HL-60 (cell line): ENCODE measurements at regions not wholly inside any gene's neighbourhood (a gene's known extent, or its start where the extent isn't known, plus 50 kb on each side); places are given as distances from the start of the nearest gene placed in this dataset.

Experiments used
- DNase-seq, 2 experiments: peaks; one replicate each; pipeline ENCODE4 v3.0.0-alpha.2; 2010 to 2020; ENCODE audit warnings: low read depth in 1 of 2, low spot score in 1 of 2
- H3K27ac ChIP-seq: fragments of 250-450 bp; sonication (Bioruptor Pico); replicated peaks from 2 replicates; pipeline ENCODE4 v1.5.1; 2020; ENCODE audit warnings: mild to moderate bottlenecking, moderate library complexity
- H3K27me3 ChIP-seq: fragments of 250-450 bp; sonication (Bioruptor Pico); 2 replicates; pipeline ENCODE4 v1.5.1; 2021; ENCODE audit warnings: mild to moderate bottlenecking, moderate library complexity; ENCODE audit not compliant: insufficient read depth, poor library complexity, severe bottlenecking
- H3K4me3 ChIP-seq: replicated peaks from 2 replicates; pipeline ENCODE4 v1.5.1; 2011; ENCODE audit warnings: mild to moderate bottlenecking, control low read depth, low read length; ENCODE audit not compliant: insufficient read depth
- GABPA ChIP-seq: IDR thresholded peaks from 2 replicates; pipeline ENCODE4 v1.6.1; 2012; ENCODE audit warnings: low read depth
- POLR2AphosphoS5 ChIP-seq: IDR thresholded peaks from 2 replicates; pipeline ENCODE4 v1.6.1; 2012; ENCODE audit warnings: low read depth
- SPI1 ChIP-seq: IDR thresholded peaks from 2 replicates; pipeline ENCODE4 v1.6.1; 2012; ENCODE audit warnings: low read depth, mild to moderate bottlenecking, borderline replicate concordance
- TF ChIP-seq, protein P1 (sequence below): IDR thresholded peaks from one replicate; pipeline ENCODE4 v1.5.1; 2011; ENCODE audit warnings: low read length, control low read depth, inconsistent platforms; ENCODE audit not compliant: insufficient read depth
- TF ChIP-seq, protein P2 (sequence below): IDR thresholded peaks from 2 replicates; pipeline ENCODE4 v1.6.1; 2012; ENCODE audit warnings: low read depth; ENCODE audit not compliant: insufficient replicate concordance

DNA sequence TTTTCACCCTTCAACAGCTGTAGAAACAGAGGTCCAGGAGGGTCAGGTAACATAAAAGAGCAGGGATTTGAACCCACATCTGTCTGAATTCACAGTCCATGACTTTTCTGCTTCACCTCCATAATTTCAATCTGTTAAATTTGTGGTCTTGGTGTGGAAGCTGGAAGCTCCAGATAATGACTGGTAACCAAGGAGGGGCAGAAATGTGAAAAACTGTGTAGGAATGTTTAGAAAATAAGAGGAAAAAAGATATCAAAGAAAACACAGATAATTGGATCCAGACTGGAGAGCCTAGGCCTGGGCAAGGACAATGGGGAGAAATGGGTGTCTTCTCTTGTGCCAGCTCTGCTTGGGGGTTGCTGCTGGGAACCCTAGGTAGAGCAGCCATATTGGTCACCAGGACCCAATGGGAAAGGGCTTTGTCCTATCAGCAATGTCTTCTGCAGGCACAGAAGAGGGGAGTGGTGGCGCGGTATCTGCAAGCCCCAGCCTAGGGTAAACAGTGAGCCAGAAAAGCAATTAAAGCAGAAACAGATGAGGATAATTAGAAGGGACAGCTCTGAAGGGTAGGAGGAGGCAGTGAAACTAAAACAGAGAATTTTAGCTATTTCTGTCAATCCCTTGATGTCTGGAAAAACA is 54.3 kb upstream of the CCDC91 start:
- TF ChIP-seq POLR2AphosphoS5: no peak
- TF ChIP-seq, protein P1, sequence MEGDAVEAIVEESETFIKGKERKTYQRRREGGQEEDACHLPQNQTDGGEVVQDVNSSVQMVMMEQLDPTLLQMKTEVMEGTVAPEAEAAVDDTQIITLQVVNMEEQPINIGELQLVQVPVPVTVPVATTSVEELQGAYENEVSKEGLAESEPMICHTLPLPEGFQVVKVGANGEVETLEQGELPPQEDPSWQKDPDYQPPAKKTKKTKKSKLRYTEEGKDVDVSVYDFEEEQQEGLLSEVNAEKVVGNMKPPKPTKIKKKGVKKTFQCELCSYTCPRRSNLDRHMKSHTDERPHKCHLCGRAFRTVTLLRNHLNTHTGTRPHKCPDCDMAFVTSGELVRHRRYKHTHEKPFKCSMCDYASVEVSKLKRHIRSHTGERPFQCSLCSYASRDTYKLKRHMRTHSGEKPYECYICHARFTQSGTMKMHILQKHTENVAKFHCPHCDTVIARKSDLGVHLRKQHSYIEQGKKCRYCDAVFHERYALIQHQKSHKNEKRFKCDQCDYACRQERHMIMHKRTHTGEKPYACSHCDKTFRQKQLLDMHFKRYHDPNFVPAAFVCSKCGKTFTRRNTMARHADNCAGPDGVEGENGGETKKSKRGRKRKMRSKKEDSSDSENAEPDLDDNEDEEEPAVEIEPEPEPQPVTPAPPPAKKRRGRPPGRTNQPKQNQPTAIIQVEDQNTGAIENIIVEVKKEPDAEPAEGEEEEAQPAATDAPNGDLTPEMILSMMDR: no peak
- Histone ChIP-seq H3K27me3 (no peaks in the 10 kb centered on the region), H3K4me3 (no peak overlapping the region), H3K27ac (no peak overlapping the region)
- no peak for DNase-seq

DNA sequence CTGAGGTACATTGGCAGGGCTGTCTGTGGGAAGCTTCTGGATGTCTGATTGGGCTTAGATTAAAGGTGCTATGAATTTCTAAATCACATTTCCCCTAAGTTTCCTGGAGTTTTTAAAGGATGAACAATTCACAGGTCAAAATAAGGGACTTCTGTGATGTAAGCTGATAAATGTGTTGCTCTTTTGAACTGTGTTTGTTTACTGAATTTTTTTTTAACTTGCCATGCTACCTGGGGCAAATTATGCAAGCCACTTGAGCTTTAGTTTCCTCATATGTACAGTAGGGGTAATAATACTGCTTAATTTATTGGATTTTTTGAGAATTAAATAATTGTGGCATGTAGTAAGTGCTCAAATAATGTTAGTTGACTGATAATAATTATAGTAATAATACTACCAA is 52.8 kb upstream of the CCDC91 start:
- Histone ChIP-seq H3K4me3 (no peak overlapping the region), H3K27me3 (no peaks in the 10 kb centered on the region), H3K27ac (no peak overlapping the region)
- TF ChIP-seq, protein P1: no peak
- TF ChIP-seq, protein P2, sequence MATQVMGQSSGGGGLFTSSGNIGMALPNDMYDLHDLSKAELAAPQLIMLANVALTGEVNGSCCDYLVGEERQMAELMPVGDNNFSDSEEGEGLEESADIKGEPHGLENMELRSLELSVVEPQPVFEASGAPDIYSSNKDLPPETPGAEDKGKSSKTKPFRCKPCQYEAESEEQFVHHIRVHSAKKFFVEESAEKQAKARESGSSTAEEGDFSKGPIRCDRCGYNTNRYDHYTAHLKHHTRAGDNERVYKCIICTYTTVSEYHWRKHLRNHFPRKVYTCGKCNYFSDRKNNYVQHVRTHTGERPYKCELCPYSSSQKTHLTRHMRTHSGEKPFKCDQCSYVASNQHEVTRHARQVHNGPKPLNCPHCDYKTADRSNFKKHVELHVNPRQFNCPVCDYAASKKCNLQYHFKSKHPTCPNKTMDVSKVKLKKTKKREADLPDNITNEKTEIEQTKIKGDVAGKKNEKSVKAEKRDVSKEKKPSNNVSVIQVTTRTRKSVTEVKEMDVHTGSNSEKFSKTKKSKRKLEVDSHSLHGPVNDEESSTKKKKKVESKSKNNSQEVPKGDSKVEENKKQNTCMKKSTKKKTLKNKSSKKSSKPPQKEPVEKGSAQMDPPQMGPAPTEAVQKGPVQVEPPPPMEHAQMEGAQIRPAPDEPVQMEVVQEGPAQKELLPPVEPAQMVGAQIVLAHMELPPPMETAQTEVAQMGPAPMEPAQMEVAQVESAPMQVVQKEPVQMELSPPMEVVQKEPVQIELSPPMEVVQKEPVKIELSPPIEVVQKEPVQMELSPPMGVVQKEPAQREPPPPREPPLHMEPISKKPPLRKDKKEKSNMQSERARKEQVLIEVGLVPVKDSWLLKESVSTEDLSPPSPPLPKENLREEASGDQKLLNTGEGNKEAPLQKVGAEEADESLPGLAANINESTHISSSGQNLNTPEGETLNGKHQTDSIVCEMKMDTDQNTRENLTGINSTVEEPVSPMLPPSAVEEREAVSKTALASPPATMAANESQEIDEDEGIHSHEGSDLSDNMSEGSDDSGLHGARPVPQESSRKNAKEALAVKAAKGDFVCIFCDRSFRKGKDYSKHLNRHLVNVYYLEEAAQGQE: no peak
- TF ChIP-seq SPI1: no peak
- DNase-seq: no peak

DNA sequence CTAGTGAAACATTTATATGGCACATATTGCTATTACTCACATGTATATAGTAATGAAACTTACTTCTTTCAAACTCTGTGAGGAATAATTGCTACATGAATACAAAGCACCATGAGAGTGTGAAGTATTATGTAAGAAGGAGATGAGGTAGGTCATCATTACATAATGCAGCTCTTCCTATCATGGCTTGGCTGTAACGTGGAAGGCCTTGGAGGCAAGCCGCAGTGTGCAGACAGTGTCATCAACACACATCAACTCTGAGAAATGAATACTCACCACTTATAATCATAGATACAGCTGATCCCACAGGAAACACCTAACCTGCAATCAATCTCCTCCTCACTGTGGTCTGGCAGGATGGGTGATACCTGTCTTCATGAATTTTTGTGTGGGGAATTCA is 49.9 kb upstream of the CCDC91 start:
- no peak for DNase-seq
- no peak overlapping the region for H3K27ac ChIP-seq
- no peak overlapping the region for H3K4me3 ChIP-seq
- TF ChIP-seq SPI1 (no peak), POLR2AphosphoS5 (no peak), GABPA (no peak)
- TF ChIP-seq, protein P2: no peak
- TF ChIP-seq, protein P1: no peak
- H3K27me3 ChIP-seq: no peaks in the 10 kb centered on the region
